Activated CD4-positive, alpha-beta T cell treated with anti-CD3 and anti-CD28 coated beads for 36 hours (primary cell): ENCODE measurements at regions not wholly inside any gene's neighbourhood (a gene's known extent, or its start where the extent isn't known, plus 50 kb on each side); places are given as distances from the start of the nearest gene placed in this dataset.
"Not testable (repeated sequence)": the region's sequence is repeated elsewhere in the genome, so short reads cannot be mapped to it uniquely, and the experiment has no call there.

ENCODE experiments used
- ATAC-seq: fragments of 200-7000 bp; cut with Tn5 transposase; one replicate; pipeline ENCODE4 v1.10.0; 2021; ENCODE audit warnings: mild to moderate bottlenecking, moderate library complexity
- CTCF ChIA-PET: fragments of 350-600 bp; sonication (Branson Sonifier 250); formaldehyde crosslinking; loops from one replicate; lab custom pipeline; 2021; ENCODE audit warnings: antibody characterized with exemption; lab: Charles Lee
- POLR2A ChIA-PET: fragments of 350-600 bp; sonication (Branson Sonifier 250); formaldehyde crosslinking; loops from one replicate; lab custom pipeline; 2021; ENCODE audit warnings: antibody characterized with exemption, inconsistent platforms; lab: Charles Lee
- DNase-seq: peaks from one replicate; pipeline ENCODE4 v3.0.0-alpha.2; 2020
- H3K27ac Mint-ChIP-seq: one replicate; pipeline ENCODE4 v1.8.0; 2021; ENCODE audit warnings: mixed read lengths
- H3K27me3 Mint-ChIP-seq: one replicate; pipeline ENCODE4 v1.8.0; 2021; ENCODE audit warnings: mixed read lengths
- H3K36me3 Mint-ChIP-seq: one replicate; pipeline ENCODE4 v1.8.0; 2021; ENCODE audit warnings: low read depth, mixed read lengths
- H3K4me1 Mint-ChIP-seq: one replicate; pipeline ENCODE4 v1.8.0; 2021; ENCODE audit warnings: mixed read lengths
- H3K4me3 Mint-ChIP-seq: one replicate; pipeline ENCODE4 v1.8.0; 2021; ENCODE audit warnings: mild to moderate bottlenecking, moderate library complexity, mixed read lengths
- H3K9me3 Mint-ChIP-seq: one replicate; pipeline ENCODE4 v1.8.0; 2021; ENCODE audit warnings: low read depth, mixed read lengths
- intact Hi-C, 2 experiments: fragments of 100-400 bp; cut with DNase I in 1 of 2; cut with micrococcal nuclease in 1 of 2; formaldehyde crosslinking; loops; one replicate each; pipeline versions ENCODE4 v1.14.2 to v1.15.1; 2022 to 2024; cut with DNase I, micrococcal nuclease

DNA sequence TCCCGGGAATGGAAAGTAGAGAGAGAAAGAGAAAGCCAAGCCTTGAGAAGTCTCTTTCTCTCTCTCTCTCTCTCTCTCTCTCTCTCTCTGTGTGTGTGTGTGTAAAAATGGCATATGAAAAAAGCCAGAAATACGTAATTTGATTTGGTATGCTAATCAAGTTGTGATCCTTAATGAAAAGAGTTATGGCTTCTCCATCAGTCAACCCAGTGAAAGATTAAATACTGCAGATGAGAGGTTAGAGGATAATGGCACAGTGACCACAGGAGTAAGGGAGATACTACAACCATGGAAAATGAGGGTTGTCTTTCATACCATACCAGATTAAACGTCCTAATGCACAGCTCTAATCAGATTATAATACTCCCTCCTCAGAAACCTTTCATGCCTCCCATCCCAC is 193.5 kb upstream of the SOX2 start:
- Mint-ChIP-seq H3K4me1 (no peaks in the 10 kb centered on the region), H3K27ac (no peak overlapping the region), H3K4me3 (no peak overlapping the region), H3K9me3 (peaks cover 10% of the 10 kb centered on the region), H3K27me3 (no peaks in the 10 kb centered on the region), H3K36me3 (no peaks in the 10 kb centered on the region)
- DNase-seq (no peak), ATAC-seq (no peak)
- ChIA-PET POLR2A (no interaction called here), CTCF (no interaction called here)
- intact Hi-C loops = no loop called here

GRCh38 chr3:181512787-181513186 is 198.9 kb upstream of the SOX2 start:
- ATAC-seq = no peak
- ChIA-PET POLR2A (no interaction called here), CTCF (no interaction called here)
- Mint-ChIP-seq H3K9me3 (peaks cover 19% of the 10 kb centered on the region), H3K4me3 (no peak overlapping the region), H3K27ac (no peak overlapping the region), H3K4me1 (no peaks in the 10 kb centered on the region), H3K36me3 (no peaks in the 10 kb centered on the region), H3K27me3 (no peaks in the 10 kb centered on the region)
- intact Hi-C loops = no loop called here
- DNase-seq = no peak

DNA sequence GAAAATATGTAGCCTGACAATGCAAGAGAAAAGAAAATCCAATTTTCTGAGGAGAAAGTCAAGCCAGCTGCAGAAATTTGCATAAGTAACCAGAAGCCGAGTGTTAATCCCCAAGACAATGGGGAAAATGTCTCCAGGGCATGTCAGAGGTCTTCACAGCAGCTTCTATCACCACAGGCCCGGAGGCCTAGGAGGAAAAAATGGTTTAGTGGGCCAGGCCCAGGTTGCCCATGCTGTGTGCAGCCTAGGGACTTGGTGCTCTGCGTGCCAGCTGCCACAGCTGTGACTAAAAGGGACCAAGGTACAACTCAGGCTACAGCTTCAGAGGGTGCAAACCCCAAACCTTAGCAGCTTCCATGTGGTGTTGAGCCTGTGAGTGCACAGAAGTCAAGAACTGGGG is 201.2 kb upstream of the SOX2 start:
- Mint-ChIP-seq H3K4me3 (no peak overlapping the region), H3K27me3 (no peaks in the 10 kb centered on the region), H3K9me3 (peaks cover 24% of the 10 kb centered on the region), H3K36me3 (no peaks in the 10 kb centered on the region), H3K27ac (no peak overlapping the region), H3K4me1 (no peaks in the 10 kb centered on the region)
- CTCF ChIA-PET = no interaction called here
- DNase-seq (no peak), ATAC-seq (no peak)
- intact Hi-C loops = no loop called here
- POLR2A ChIA-PET = no interaction called here

DNA sequence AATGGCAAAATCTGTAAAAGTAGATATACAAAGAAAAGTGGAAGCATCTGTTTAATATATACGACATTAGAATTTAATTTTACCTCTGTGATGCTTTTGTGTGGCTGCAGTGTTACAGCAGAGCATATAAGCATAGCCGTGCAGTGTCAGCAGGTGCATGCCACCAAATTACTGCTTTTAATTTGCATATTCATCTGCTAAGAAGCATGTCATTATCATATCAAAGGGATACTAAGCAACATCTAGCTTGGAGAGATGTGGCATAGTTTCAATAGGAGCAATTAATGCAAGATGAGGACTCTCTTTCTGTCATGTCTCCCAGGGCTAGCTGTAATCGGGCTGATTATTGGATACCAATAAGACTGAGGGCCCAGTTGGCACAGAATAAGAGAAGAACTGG is 214.4 kb upstream of the SOX2 start:
- DNase-seq = no peak
- ChIA-PET CTCF (interaction anchor here (0.5 kb wide), 1 partner anchor 587 kb away, joined by 3 read pairs; no protein-coding TSS in a partner anchor), POLR2A (no interaction called here)
- no peaks in the 10 kb centered on the region for H3K27me3 Mint-ChIP-seq
- ATAC-seq = no peak
- no peaks in the 10 kb centered on the region for H3K4me1 Mint-ChIP-seq
- no peaks in the 10 kb centered on the region for H3K36me3 Mint-ChIP-seq
- intact Hi-C loops = no loop called here
- peaks cover 1% of the 10 kb centered on the region for H3K9me3 Mint-ChIP-seq
- H3K27ac Mint-ChIP-seq = no peak overlapping the region
- H3K4me3 Mint-ChIP-seq = no peak overlapping the region

DNA sequence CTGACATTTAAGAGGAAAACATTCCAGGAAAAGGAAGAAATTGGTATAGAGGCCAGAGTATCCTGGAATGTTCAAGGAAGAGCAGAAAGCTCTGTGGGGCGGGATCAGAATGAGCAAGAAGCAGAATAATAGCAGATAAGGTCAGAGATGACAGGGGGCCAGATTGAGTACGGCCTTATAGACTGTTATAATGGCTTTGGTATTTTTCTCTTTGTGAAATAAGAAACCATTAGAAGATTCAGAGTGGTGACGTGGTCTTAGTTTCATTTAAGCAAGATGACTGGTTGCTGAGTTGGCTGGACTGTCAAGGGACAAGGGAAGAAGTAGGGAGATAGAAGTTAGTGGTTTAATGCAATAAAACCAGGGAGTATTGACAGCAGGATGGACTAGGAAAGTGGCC is 218.3 kb upstream of the SOX2 start:
- Mint-ChIP-seq H3K4me1 (no peaks in the 10 kb centered on the region), H3K4me3 (no peak overlapping the region), H3K9me3 (peaks cover 4% of the 10 kb centered on the region), H3K27ac (no peak overlapping the region), H3K36me3 (no peaks in the 10 kb centered on the region), H3K27me3 (no peaks in the 10 kb centered on the region)
- no peak for ATAC-seq
- intact Hi-C loops = no loop called here
- POLR2A ChIA-PET = no interaction called here
- no peak for DNase-seq
- CTCF ChIA-PET = no interaction called here

DNA sequence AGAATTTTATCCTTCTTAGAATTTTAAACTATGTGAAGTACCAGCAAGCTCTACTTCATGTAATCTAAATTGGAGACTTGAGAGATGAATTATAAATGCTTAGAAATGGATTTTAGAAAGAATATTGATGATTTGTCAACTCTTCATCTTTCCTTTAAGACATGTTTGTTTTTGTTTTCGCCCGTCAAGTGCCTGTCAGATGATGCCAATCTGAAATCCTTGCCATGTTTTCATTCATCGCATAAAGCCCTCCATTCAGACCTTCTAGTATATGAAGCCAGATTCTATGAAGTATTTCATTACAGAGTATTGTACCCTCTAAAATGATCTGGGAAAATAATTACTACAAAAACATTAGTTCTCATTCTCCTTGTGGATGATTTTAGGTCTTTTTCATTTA is 223.2 kb upstream of the SOX2 start:
- Mint-ChIP-seq H3K36me3 (no peaks in the 10 kb centered on the region), H3K27me3 (no peaks in the 10 kb centered on the region), H3K27ac (no peak overlapping the region), H3K4me3 (no peak overlapping the region), H3K9me3 (peaks cover 8% of the 10 kb centered on the region), H3K4me1 (no peaks in the 10 kb centered on the region)
- ChIA-PET POLR2A (no interaction called here), CTCF (interaction anchor here (1.2 kb wide), 1 partner anchor 150 kb away, joined by 3 read pairs; no protein-coding TSS in a partner anchor)
- ATAC-seq (no peak), DNase-seq (no peak)
- intact Hi-C loops = no loop called here

GRCh38 chr3:181487236-181487978 is 224.3 kb upstream of the SOX2 start:
- no peak overlapping the region for H3K4me3 Mint-ChIP-seq
- H3K36me3 Mint-ChIP-seq = no peaks in the 10 kb centered on the region
- no peak overlapping the region for H3K27ac Mint-ChIP-seq
- H3K4me1 Mint-ChIP-seq = no peaks in the 10 kb centered on the region
- H3K27me3 Mint-ChIP-seq = no peaks in the 10 kb centered on the region
- DNase-seq = no peak
- peaks cover 10% of the 10 kb centered on the region for H3K9me3 Mint-ChIP-seq
- intact Hi-C loops = no loop called here
- POLR2A ChIA-PET = no interaction called here
- no peak for ATAC-seq
- CTCF ChIA-PET = interaction anchor here (1.2 kb wide), 1 partner anchor 149 kb away, joined by 3 read pairs; no protein-coding TSS in a partner anchor

- H3K36me3 Mint-ChIP-seq = no peaks in the 10 kb centered on the region
- ChIA-PET CTCF (no interaction called here), POLR2A (no interaction called here)
- DNase-seq (no peak), ATAC-seq (no peak)
- no peak overlapping the region for H3K27ac Mint-ChIP-seq
- H3K4me3 Mint-ChIP-seq = no peak overlapping the region
- no peaks in the 10 kb centered on the region for H3K27me3 Mint-ChIP-seq
- intact Hi-C loops = no loop called here
- no peaks in the 10 kb centered on the region for H3K4me1 Mint-ChIP-seq
- peaks cover 11% of the 10 kb centered on the region for H3K9me3 Mint-ChIP-seq
These were observed 225.4 kb upstream of the SOX2 start for GRCh38 chr3:181486141-181486885.

DNA sequence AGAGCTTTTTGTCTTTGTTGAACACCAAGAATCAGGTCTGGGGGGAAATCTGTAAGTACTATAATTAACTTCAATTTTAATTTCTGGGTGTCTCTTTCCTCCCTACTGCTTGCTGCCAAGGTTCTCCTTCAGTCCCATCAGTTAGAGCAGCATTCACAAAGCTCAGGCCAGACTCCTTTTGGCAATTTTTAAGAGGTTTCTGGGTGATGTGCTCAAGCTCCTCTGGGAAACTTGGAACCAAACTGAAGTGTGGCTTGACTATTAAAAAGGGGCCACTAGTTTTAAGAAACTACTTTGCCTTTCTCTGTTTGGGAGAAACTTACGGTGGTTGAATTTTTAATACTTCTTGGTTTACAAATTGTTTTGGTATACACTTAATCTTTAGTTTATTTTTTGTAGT is 227.7 kb upstream of the SOX2 start:
- ChIA-PET POLR2A (no interaction called here), CTCF (interaction anchor here (1.1 kb wide), 1 partner anchor 188 kb away, joined by 4 read pairs; no protein-coding TSS in a partner anchor)
- Mint-ChIP-seq H3K4me3 (no peak overlapping the region), H3K36me3 (no peaks in the 10 kb centered on the region), H3K4me1 (no peaks in the 10 kb centered on the region), H3K27ac (no peak overlapping the region), H3K27me3 (no peaks in the 10 kb centered on the region), H3K9me3 (peaks cover 22% of the 10 kb centered on the region)
- DNase-seq (no peak), ATAC-seq (no peak)
- intact Hi-C loops = no loop called here

- peaks cover 18% of the 10 kb centered on the region for H3K9me3 Mint-ChIP-seq
- H3K27ac Mint-ChIP-seq, H3K27me3 Mint-ChIP-seq, DNase-seq, H3K36me3 Mint-ChIP-seq, CTCF ChIA-PET, POLR2A ChIA-PET, H3K4me3 Mint-ChIP-seq, intact Hi-C loops, ATAC-seq, H3K4me1 Mint-ChIP-seq: not testable (repeated sequence)
These were observed 236.6 kb upstream of the SOX2 start for GRCh38 chr3:181475146-181475545.

DNA sequence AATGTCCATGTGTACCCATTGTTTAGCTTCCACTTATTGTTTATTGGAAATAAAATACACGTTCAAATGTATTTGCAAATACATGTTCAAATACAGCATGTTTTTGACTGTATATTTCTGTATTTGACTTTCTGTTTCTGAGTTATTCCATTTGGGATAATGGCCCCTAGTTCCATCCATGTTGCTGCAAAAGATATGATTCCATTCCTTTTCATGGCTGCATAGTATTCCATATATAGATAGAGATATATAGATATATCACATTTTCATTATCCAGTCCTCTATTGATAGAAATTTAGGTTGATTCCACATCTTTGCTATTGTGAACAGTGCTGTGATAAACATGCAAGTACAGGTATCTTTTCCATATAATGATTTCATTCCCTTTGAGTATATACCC is 241.4 kb upstream of the SOX2 start:
- Mint-ChIP-seq H3K4me1 (no peaks in the 10 kb centered on the region), H3K4me3 (no peak overlapping the region), H3K9me3 (peaks cover 18% of the 10 kb centered on the region), H3K27ac (no peak overlapping the region), H3K27me3 (no peaks in the 10 kb centered on the region), H3K36me3 (no peaks in the 10 kb centered on the region)
- POLR2A ChIA-PET = no interaction called here
- intact Hi-C loops = no loop called here
- ATAC-seq (no peak), DNase-seq (no peak)
- CTCF ChIA-PET = no interaction called here
